ENCODE measurements at regions not wholly inside any gene's neighbourhood (a gene's known extent, or its start where the extent isn't known, plus 50 kb on each side); places are given as distances from the start of the nearest gene placed in this dataset.

DNA sequence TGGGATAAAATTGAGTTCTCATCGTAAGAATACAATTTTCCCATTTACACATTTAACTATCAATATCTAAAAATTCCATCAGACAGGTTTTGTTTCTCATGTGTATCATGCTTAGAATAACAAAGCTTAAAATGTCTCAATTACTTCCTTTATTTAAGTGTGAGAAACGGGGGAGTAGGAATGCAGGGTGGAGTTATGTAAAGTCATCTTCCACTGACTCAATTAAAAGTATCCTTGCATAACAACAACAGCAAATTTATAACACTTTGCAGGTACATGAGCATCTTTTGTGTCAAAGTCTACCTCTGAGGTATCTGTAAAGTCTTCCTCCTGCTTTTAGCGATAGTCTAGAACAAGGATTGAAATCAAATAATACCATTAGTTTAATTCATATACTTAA lies 327.1 kb downstream of the EPHA4 start:
- TF ChIP-seq POLR2A (IDR thresholded peaks at IDR 0.05) = no peak
- TF ChIP-seq, protein P1, sequence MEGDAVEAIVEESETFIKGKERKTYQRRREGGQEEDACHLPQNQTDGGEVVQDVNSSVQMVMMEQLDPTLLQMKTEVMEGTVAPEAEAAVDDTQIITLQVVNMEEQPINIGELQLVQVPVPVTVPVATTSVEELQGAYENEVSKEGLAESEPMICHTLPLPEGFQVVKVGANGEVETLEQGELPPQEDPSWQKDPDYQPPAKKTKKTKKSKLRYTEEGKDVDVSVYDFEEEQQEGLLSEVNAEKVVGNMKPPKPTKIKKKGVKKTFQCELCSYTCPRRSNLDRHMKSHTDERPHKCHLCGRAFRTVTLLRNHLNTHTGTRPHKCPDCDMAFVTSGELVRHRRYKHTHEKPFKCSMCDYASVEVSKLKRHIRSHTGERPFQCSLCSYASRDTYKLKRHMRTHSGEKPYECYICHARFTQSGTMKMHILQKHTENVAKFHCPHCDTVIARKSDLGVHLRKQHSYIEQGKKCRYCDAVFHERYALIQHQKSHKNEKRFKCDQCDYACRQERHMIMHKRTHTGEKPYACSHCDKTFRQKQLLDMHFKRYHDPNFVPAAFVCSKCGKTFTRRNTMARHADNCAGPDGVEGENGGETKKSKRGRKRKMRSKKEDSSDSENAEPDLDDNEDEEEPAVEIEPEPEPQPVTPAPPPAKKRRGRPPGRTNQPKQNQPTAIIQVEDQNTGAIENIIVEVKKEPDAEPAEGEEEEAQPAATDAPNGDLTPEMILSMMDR (IDR thresholded peaks at IDR 0.05) = no peak
